IPS-11a (cell line): ENCODE measurements at regions not wholly inside any gene's neighbourhood (a gene's known extent, or its start where the extent isn't known, plus 50 kb on each side); places are given as distances from the start of the nearest gene placed in this dataset.

Source experiments
- H3K4me3 ChIP-seq: one replicate; pipeline ENCODE4 v1.5.1; 2013; ENCODE audit warnings: low read depth, low read length, control low read depth

GRCh38 chr9:82299870-82300269 lies 311.3 kb downstream of the SPATA31D1 start:
- H3K4me3 ChIP-seq: no peak overlapping the region

- H3K4me3 ChIP-seq: no peak overlapping the region
Measured at GRCh38 chr9:82302968-82303655, 314.5 kb downstream of the SPATA31D1 start.

GRCh38 chr9:82308836-82309235 lies 320.3 kb downstream of the SPATA31D1 start:
- no peak overlapping the region for H3K4me3 ChIP-seq

GRCh38 chr9:82313697-82314096 lies 325.1 kb downstream of the SPATA31D1 start:
- H3K4me3 ChIP-seq: no peak overlapping the region

- no peak overlapping the region for H3K4me3 ChIP-seq
Measured at GRCh38 chr9:82320566-82320965, 332.0 kb downstream of the SPATA31D1 start.

- H3K4me3 ChIP-seq: no peak overlapping the region
Measured at GRCh38 chr9:82325907-82326306, 337.3 kb downstream of the SPATA31D1 start.

GRCh38 chr9:82327641-82328040 lies 339.1 kb downstream of the SPATA31D1 start:
- no peak overlapping the region for H3K4me3 ChIP-seq

- no peak overlapping the region for H3K4me3 ChIP-seq
Measured at GRCh38 chr9:82331079-82331478, 342.5 kb downstream of the SPATA31D1 start.

- H3K4me3 ChIP-seq: no peak overlapping the region
Measured at GRCh38 chr9:82332018-82332773, 343.6 kb downstream of the SPATA31D1 start.

GRCh38 chr9:82332774-82333152 lies 344.2 kb downstream of the SPATA31D1 start:
- no peak overlapping the region for H3K4me3 ChIP-seq

- H3K4me3 ChIP-seq: no peak overlapping the region
Measured at GRCh38 chr9:82333671-82334070, 345.1 kb downstream of the SPATA31D1 start.

GRCh38 chr9:82334286-82334685 lies 345.7 kb downstream of the SPATA31D1 start:
- H3K4me3 ChIP-seq: no peak overlapping the region

- no peak overlapping the region for H3K4me3 ChIP-seq
Measured at GRCh38 chr9:82337351-82337750, 348.8 kb downstream of the SPATA31D1 start.

- no peak overlapping the region for H3K4me3 ChIP-seq
Measured at GRCh38 chr9:82342046-82342445, 353.5 kb downstream of the SPATA31D1 start.

- H3K4me3 ChIP-seq: no peak overlapping the region
Measured at GRCh38 chr9:82346040-82346439, 357.5 kb downstream of the SPATA31D1 start.

- H3K4me3 ChIP-seq: no peak overlapping the region
Measured at GRCh38 chr9:82353631-82354278, 365.2 kb downstream of the SPATA31D1 start.

- no peak overlapping the region for H3K4me3 ChIP-seq
Measured at GRCh38 chr9:82354279-82354659, 365.7 kb downstream of the SPATA31D1 start.

- no peak overlapping the region for H3K4me3 ChIP-seq
Measured at GRCh38 chr9:82356131-82356530, 367.6 kb downstream of the SPATA31D1 start.

GRCh38 chr9:82356871-82357270 lies 368.3 kb downstream of the SPATA31D1 start:
- H3K4me3 ChIP-seq: no peak overlapping the region

GRCh38 chr9:82363198-82363597 lies 374.6 kb downstream of the SPATA31D1 start:
- H3K4me3 ChIP-seq: no peak overlapping the region

GRCh38 chr9:82363682-82364081 lies 375.1 kb downstream of the SPATA31D1 start:
- H3K4me3 ChIP-seq: no peak overlapping the region

GRCh38 chr9:82367016-82367415 lies 378.4 kb downstream of the SPATA31D1 start:
- H3K4me3 ChIP-seq: no peak overlapping the region
